ENCODE measurements at regions not wholly inside any gene's neighbourhood (a gene's known extent, or its start where the extent isn't known, plus 50 kb on each side); places are given as distances from the start of the nearest gene placed in this dataset.

DNA sequence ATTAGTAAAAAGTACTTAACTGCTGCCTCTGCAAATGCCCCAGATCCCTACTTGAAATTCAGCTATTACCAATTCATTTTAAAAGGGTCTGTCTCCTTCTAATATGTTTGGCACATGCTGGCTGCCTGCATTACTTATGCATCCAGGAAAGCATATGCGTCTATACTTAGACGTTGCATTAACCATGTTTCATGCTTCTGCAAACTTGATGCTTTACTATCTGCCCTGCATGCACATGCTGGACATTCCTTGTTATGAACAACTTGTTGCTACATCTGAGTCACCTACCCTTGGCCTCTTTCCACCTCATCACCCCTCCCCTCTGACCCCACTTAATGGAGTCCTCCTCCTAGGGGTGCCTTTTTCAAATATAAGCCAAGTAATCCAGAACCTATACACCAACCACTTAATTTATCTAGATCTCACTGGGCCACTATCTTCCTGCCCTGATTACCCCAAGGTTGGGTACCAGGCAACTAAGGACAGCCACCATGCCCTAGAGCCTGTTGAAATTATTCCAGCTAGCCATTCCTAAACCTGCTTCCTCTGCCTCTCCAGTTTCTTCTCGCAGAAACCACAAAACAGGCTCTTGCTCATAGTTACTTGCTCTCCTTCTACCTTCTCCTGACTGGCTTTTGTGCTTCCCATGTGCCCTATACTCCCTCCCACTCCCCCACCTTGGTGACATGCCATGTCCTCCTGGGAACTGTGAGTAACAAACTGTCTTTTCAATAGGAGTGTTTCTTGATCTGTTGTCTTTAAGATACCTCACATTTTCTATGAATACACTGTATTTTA is 1187.9 kb downstream of the REEP3 start:
- ChIA-PET CTCF (no interaction called here), POLR2A (no interaction called here)
- Mint-ChIP-seq H3K27ac (no peak overlapping the region), H3K27me3 (no peaks in the 10 kb centered on the region), H3K9me3 (no peaks in the 10 kb centered on the region), H3K36me3 (ENCODE audit: low read depth) (no peaks in the 10 kb centered on the region), H3K4me3 (no peak overlapping the region), H3K4me1 (no peaks in the 10 kb centered on the region)
- TF ChIP-seq CTCF (IDR thresholded peaks at IDR 0.05), result no peak
- ATAC-seq (ENCODE audit: low read depth), result no peak
- intact Hi-C loops (cut with micrococcal nuclease), result no loop called here
- no peak for DNase-seq

DNA sequence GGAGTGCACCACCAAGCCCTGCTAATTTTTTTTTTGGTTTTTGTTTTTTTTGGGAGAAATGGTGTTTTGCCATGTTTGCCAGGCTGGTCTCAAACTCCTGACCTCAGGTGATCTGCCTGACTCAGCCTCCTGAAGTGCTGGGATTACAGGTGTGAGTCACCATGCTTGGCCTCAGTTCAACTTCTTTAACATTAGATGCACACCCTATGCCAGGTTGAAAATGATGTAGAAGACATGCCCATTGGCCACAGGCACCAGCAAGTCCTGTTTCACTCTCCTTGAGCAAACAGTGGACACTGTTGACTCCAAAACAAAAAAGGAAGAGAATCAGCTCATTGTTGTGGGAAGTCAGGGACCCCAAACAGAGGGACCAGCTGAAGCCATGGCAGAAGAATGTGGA is 1205.3 kb downstream of the REEP3 start:
- TF ChIP-seq CTCF (IDR thresholded peaks at IDR 0.05), result no peak
- intact Hi-C loops (cut with micrococcal nuclease), result no loop called here
- ChIA-PET POLR2A (no interaction called here), CTCF (no interaction called here)
- Mint-ChIP-seq H3K4me1 (no peaks in the 10 kb centered on the region), H3K4me3 (no peak overlapping the region), H3K27ac (no peak overlapping the region), H3K36me3 (ENCODE audit: low read depth) (no peaks in the 10 kb centered on the region), H3K27me3 (no peaks in the 10 kb centered on the region), H3K9me3 (peaks cover 5% of the 10 kb centered on the region)
- DNase-seq, result no peak
- no peak for ATAC-seq (ENCODE audit: low read depth)

GRCh38 chr10:64731016-64731415 is 1209.8 kb downstream of the REEP3 start:
- no peak for DNase-seq
- Mint-ChIP-seq H3K27me3 (no peaks in the 10 kb centered on the region), H3K36me3 (ENCODE audit: low read depth) (no peaks in the 10 kb centered on the region), H3K4me1 (no peaks in the 10 kb centered on the region), H3K4me3 (no peak overlapping the region), H3K27ac (no peak overlapping the region), H3K9me3 (peaks cover 5% of the 10 kb centered on the region)
- POLR2A ChIA-PET, result no interaction called here
- intact Hi-C loops (cut with micrococcal nuclease), result no loop called here
- no peak for TF ChIP-seq CTCF (IDR thresholded peaks at IDR 0.05)
- CTCF ChIA-PET, result no interaction called here
- no peak for ATAC-seq (ENCODE audit: low read depth)

DNA sequence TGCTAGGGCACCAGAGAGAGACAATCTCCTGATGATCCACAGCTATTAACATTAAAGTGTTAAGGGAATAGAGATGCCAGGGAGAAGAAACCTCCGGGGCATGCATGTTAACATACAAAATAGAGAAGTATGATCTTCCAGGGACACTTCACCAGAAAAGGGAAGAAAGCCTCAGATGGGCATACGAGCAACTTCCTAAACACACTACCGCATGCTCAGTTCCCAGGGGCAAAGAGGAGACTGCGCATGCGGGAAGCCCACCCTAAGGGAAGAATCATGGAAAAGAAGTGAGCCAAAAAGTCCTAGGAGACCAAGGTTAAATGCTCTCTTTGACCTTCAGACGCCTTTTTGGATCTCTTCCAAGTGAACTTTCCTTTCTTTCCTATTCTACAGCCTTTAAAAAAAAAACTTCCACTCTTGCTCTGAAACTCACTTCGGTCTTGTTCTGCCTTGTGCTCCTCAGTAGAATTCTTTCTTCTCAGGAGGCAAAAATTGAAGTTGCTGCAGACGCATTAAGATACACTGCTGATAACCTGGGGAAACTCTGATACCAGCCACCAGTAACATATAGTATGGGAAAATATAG is 1211.3 kb downstream of the REEP3 start:
- intact Hi-C loops (cut with micrococcal nuclease), result no loop called here
- ATAC-seq (ENCODE audit: low read depth), result no peak
- H3K9me3 Mint-ChIP-seq, result peaks cover 10% of the 10 kb centered on the region
- no peak for DNase-seq
- no peaks in the 10 kb centered on the region for H3K27me3 Mint-ChIP-seq
- H3K4me1 Mint-ChIP-seq, result no peaks in the 10 kb centered on the region
- no peaks in the 10 kb centered on the region for H3K36me3 Mint-ChIP-seq (ENCODE audit: low read depth)
- no peak overlapping the region for H3K27ac Mint-ChIP-seq
- TF ChIP-seq CTCF (IDR thresholded peaks at IDR 0.05), result no peak
- CTCF ChIA-PET, result no interaction called here
- POLR2A ChIA-PET, result no interaction called here
- no peak overlapping the region for H3K4me3 Mint-ChIP-seq

DNA sequence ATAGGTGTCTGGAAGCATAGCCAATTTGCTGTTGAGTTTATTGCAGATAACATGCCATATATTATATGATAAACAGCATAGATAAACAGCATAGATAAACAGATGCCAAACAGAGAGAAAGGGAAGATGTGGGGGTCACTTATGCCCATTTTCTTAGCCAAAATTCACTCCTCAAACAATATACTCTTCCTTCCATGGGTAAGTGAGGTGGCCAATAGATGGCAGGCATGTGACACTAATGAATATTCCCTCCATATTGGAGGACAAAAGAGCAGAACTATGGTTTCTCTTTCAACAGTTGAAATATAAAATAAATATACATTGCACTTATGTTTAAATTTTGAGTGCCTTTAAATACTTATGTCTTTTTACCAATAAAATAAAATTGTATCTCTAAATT is 1212.8 kb downstream of the REEP3 start:
- Mint-ChIP-seq H3K4me1 (no peaks in the 10 kb centered on the region), H3K27ac (no peak overlapping the region), H3K4me3 (no peak overlapping the region), H3K9me3 (peaks cover 8% of the 10 kb centered on the region), H3K36me3 (ENCODE audit: low read depth) (no peaks in the 10 kb centered on the region), H3K27me3 (no peaks in the 10 kb centered on the region)
- ChIA-PET POLR2A (no interaction called here), CTCF (no interaction called here)
- no peak for DNase-seq
- intact Hi-C loops (cut with micrococcal nuclease), result no loop called here
- TF ChIP-seq CTCF (IDR thresholded peaks at IDR 0.05), result no peak
- ATAC-seq (ENCODE audit: low read depth), result no peak
